Natural killer cell treated with Interleukin-12 subunit alpha and Interleukin-12 subunit beta and Interleukin-15 and Interleukin-18, amount 100 ng/mL, for 72 hours (primary cell): ENCODE measurements at regions not wholly inside any gene's neighbourhood (a gene's known extent, or its start where the extent isn't known, plus 50 kb on each side); places are given as distances from the start of the nearest gene placed in this dataset.

Experiments used
- ATAC-seq, 2 donors: fragments of 150-1000 bp; cut with Tn5 transposase in 1 of 2; sonication (Bioruptor Pico), chemical (Tn5 transposase) in 1 of 2; 2 replicates each; pipeline ENCODE4 v1.10.0; 2021
- DNase-seq: peaks from one replicate; pipeline ENCODE4 v3.0.0; 2022; ENCODE audit warnings: low spot score
- H3K27ac Mint-ChIP-seq, 2 donors: 1 replicate in 1 of 2; 2 replicates in 1 of 2; pipeline ENCODE4 v1.8.0; 2022; ENCODE audit warnings: mixed read lengths in 2 of 2, mild to moderate bottlenecking in 1 of 2, moderate library complexity in 1 of 2
- H3K27me3 Mint-ChIP-seq, 2 donors: 1 replicate in 1 of 2; 2 replicates in 1 of 2; pipeline ENCODE4 v1.8.0; 2022; ENCODE audit warnings: mixed read lengths in 2 of 2
- H3K36me3 Mint-ChIP-seq: one replicate; pipeline ENCODE4 v1.8.0; 2022; ENCODE audit warnings: mixed read lengths
- H3K4me1 Mint-ChIP-seq, 2 donors: 1 replicate in 1 of 2; 2 replicates in 1 of 2; pipeline ENCODE4 v1.8.0; 2022; ENCODE audit warnings: low read depth in 2 of 2, mixed read lengths in 2 of 2, mild to moderate bottlenecking in 1 of 2
- H3K4me3 Mint-ChIP-seq: one replicate; pipeline ENCODE4 v1.8.0; 2022; ENCODE audit warnings: mixed read lengths
- H3K9me3 Mint-ChIP-seq: 2 replicates; pipeline ENCODE4 v1.8.0; 2022; ENCODE audit warnings: mixed read lengths

GRCh38 chr1:221886311-221886710, 144.4 kb upstream of the DUSP10 start:
- Mint-ChIP-seq H3K36me3 (no peaks in the 10 kb centered on the region), H3K9me3 (no peaks in the 10 kb centered on the region), H3K4me1 (peaks cover 15 to 17% of the 10 kb centered on the region in 2 donors), H3K27ac (no peak overlapping the region), H3K27me3 (peaks cover 0 to 8% of the 10 kb centered on the region in 2 donors), H3K4me3 (no peak overlapping the region)
- DNase-seq (no peak), ATAC-seq (no peak)

GRCh38 chr1:221884821-221885220, 142.9 kb upstream of the DUSP10 start:
- Mint-ChIP-seq H3K4me3 (no peak overlapping the region), H3K36me3 (no peaks in the 10 kb centered on the region), H3K27ac (no peak overlapping the region), H3K4me1 (peaks cover 8% of the 10 kb centered on the region in 2 donors), H3K9me3 (no peaks in the 10 kb centered on the region), H3K27me3 (peaks cover 0 to 8% of the 10 kb centered on the region in 2 donors)
- no peak for ATAC-seq
- DNase-seq = no peak

DNA sequence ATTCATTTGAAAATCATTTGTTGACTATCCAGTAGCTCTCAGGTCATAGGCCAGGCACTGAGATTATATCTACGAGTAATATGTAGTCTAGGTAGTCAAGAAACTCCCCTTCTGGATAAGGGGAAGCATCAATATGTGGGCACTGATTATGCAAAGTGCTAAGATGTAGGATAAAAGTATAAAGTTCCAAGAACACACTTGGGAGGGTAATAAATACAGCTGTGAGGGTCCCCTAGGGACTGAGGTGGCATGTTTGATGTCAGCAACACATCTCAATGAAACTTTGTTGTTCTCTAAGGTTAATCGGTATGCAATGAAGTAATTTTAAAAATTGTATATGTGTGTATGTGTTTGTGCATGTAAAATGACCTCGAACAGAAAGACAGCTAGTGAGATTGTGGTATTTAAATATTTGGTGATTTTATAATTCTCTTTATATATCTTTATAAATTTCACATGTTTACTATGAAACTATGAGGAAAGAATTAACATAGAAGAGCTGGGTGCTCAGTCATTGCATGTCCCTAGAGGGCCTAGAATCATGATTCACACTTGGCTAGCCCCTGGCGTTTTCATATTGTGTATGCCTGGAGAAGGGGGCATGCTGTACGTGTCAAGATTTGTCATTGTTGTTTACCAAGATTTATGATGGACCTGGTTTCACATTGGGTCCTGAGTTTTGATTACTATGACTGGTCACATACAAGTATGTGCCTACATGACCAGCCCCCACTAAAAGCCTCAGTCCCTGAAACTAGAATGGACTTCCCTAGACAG, 140.1 kb upstream of the DUSP10 start:
- peaks cover 8 to 11% of the 10 kb centered on the region in 2 donors for H3K4me1 Mint-ChIP-seq
- ATAC-seq = no peak
- H3K27ac Mint-ChIP-seq = no peak overlapping the region
- DNase-seq = no peak
- H3K4me3 Mint-ChIP-seq = no peak overlapping the region
- peaks cover 0 to 2% of the 10 kb centered on the region in 2 donors for H3K27me3 Mint-ChIP-seq
- H3K9me3 Mint-ChIP-seq = no peaks in the 10 kb centered on the region
- H3K36me3 Mint-ChIP-seq = no peaks in the 10 kb centered on the region

DNA sequence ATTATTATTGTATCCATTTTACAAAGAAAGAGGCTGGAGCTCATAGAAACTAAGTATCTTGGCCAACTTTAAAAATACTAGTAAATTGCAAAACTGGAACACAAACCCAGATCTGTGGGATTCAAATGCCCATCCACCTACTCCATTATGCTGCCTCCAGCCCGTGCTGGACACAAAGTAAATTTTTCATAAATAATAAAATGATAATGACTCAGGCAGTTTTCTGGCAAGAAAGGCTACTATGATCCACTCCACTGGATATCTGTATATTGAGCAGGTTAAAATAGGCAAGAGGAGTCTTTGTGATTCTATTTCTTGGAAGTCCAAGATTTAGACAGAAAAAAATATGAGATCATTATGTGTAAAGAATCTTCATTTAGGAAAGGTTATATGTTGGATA, 138.3 kb upstream of the DUSP10 start:
- Mint-ChIP-seq H3K9me3 (no peaks in the 10 kb centered on the region), H3K4me3 (no peak overlapping the region), H3K27ac (no peak overlapping the region), H3K27me3 (peaks cover 0 to 4% of the 10 kb centered on the region in 2 donors), H3K36me3 (no peaks in the 10 kb centered on the region), H3K4me1 (peaks cover 0 to 8% of the 10 kb centered on the region in 2 donors)
- ATAC-seq = no peak
- DNase-seq = no peak

GRCh38 chr1:221878134-221878533, 136.2 kb upstream of the DUSP10 start:
- Mint-ChIP-seq H3K4me3 (no peak overlapping the region), H3K4me1 (peaks cover 0 to 19% of the 10 kb centered on the region in 2 donors), H3K27ac (no peak overlapping the region), H3K9me3 (peaks cover 4% of the 10 kb centered on the region), H3K36me3 (no peaks in the 10 kb centered on the region), H3K27me3 (peaks cover 0 to 4% of the 10 kb centered on the region in 2 donors)
- ATAC-seq (peak; percentile 57 to 66), DNase-seq (no peak)

DNA sequence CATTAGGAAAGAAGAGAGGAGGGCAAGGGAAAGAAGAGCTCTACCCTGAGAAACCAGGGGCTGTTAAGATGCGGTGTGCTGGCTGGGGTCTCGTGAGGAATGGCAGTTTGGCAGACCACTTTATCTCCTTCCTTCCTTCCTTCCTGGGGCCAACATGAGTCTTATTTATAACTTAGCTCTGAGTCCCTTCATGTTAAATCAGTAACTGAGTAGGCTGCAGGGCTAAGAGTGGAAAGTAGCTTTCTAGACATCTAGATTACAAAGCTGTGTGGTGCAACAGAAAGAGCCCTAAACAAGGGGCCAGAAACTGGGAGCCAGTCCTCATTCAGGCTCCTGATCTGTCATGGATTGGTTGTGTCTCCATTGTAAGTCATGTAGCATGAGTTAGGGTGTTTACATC, 135.4 kb upstream of the DUSP10 start:
- no peak overlapping the region for H3K27ac Mint-ChIP-seq
- peaks cover 4% of the 10 kb centered on the region for H3K9me3 Mint-ChIP-seq
- H3K27me3 Mint-ChIP-seq = peaks cover 0 to 4% of the 10 kb centered on the region in 2 donors
- peaks cover 0 to 19% of the 10 kb centered on the region in 2 donors for H3K4me1 Mint-ChIP-seq
- ATAC-seq = no peak
- H3K4me3 Mint-ChIP-seq = no peak overlapping the region
- DNase-seq = no peak
- no peaks in the 10 kb centered on the region for H3K36me3 Mint-ChIP-seq

- no peak overlapping the region for H3K27ac Mint-ChIP-seq
- peaks cover 0 to 4% of the 10 kb centered on the region in 2 donors for H3K27me3 Mint-ChIP-seq
- peaks cover 0 to 19% of the 10 kb centered on the region in 2 donors for H3K4me1 Mint-ChIP-seq
- H3K4me3 Mint-ChIP-seq = no peak overlapping the region
- DNase-seq = no peak
- no peaks in the 10 kb centered on the region for H3K36me3 Mint-ChIP-seq
- peaks cover 4% of the 10 kb centered on the region for H3K9me3 Mint-ChIP-seq
- no peak for ATAC-seq
Measured at GRCh38 chr1:221875004-221875330, 133.1 kb upstream of the DUSP10 start.

DNA sequence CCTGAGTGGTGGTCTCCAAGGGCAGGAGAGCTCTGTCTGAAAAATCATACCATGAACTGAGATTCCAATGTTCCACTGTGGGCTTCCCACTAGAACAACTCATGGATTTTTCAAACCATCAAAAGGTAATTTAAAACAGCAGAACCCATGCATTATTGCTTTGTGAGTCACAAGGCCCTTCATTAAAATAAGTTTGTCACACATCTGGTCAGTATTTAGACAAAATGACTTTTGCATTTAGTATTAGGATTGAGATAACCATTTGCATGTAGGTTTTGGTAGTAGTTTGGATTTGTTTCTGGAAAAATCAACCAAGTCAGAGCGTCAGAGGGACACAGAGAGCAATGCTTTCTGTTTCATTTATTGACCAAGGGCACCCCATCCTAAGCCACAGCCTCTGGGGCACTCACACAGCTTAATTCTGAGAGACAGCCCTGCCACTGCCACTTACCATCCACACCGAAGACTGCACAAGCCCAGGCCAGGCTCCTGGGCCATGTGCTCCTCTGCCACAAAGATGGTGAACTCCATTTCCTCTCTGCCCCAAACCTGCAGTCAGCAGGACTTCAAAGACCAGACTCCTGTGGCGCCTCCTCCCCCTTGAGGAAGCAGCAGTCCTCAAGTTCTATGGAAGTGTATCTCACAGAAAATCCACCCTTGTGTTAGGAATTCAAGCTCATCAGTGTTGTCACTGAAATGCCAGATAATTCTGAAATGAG, 132.6 kb upstream of the DUSP10 start:
- ATAC-seq (no peak), DNase-seq (no peak)
- Mint-ChIP-seq H3K9me3 (peaks cover 4% of the 10 kb centered on the region), H3K27me3 (peaks cover 0 to 4% of the 10 kb centered on the region in 2 donors), H3K27ac (no peak overlapping the region), H3K4me3 (no peak overlapping the region), H3K36me3 (no peaks in the 10 kb centered on the region), H3K4me1 (peaks cover 0 to 19% of the 10 kb centered on the region in 2 donors)

- no peak overlapping the region for H3K27ac Mint-ChIP-seq
- peaks cover 0 to 4% of the 10 kb centered on the region in 2 donors for H3K27me3 Mint-ChIP-seq
- H3K9me3 Mint-ChIP-seq = peaks cover 4% of the 10 kb centered on the region
- peaks cover 0 to 19% of the 10 kb centered on the region in 2 donors for H3K4me1 Mint-ChIP-seq
- no peak overlapping the region for H3K4me3 Mint-ChIP-seq
- no peaks in the 10 kb centered on the region for H3K36me3 Mint-ChIP-seq
- ATAC-seq = no peak
- DNase-seq = no peak
Measured at GRCh38 chr1:221873673-221874072, 131.8 kb upstream of the DUSP10 start.

GRCh38 chr1:221871056-221871455, 129.2 kb upstream of the DUSP10 start:
- peaks cover 0 to 2% of the 10 kb centered on the region in 2 donors for H3K27me3 Mint-ChIP-seq
- no peak overlapping the region for H3K4me3 Mint-ChIP-seq
- peaks cover 4% of the 10 kb centered on the region for H3K9me3 Mint-ChIP-seq
- DNase-seq (no peak), ATAC-seq (no peak)
- H3K36me3 Mint-ChIP-seq = peaks cover 4% of the 10 kb centered on the region
- no peak overlapping the region for H3K27ac Mint-ChIP-seq
- peaks cover 4 to 11% of the 10 kb centered on the region in 2 donors for H3K4me1 Mint-ChIP-seq

GRCh38 chr1:221869779-221870178, 127.9 kb upstream of the DUSP10 start:
- Mint-ChIP-seq H3K27me3 (peaks cover 0 to 2% of the 10 kb centered on the region in 2 donors), H3K9me3 (peaks cover 4% of the 10 kb centered on the region), H3K4me1 (peaks cover 4 to 11% of the 10 kb centered on the region in 2 donors), H3K4me3 (no peak overlapping the region), H3K36me3 (peaks cover 4% of the 10 kb centered on the region), H3K27ac (no peak overlapping the region)
- DNase-seq (no peak), ATAC-seq (no peak)

DNA sequence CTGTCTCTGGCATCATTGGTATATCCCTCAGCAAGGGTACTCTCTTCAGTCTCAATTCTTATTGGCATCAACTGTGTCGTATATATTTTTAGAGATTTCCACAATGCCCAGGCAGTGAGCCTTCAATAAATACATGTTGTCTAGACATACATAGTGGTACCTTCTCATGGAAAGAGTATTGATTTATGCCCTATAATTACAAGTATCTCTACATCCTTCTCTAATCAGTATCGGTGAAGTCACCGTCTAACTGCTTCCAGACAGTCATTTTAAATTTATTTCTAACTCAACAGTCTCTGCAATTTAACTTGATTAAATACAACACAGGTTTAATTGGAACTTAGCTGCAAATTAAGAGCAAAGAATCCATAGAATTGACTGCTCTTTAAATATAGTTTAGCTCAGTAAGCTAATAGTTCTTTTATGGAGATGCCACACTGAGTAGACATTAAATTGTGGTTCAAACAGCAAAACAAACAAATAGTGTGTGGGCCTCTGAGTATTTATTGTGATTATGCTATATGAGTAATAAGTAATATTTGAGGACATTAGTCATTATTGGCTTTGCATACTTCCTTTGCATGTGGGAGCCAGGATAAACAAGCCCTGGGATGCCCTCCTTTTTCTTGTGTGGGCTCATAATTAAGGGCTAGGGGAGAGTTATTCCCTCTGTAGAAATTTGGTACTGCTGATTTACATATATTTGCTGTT, 126.9 kb upstream of the DUSP10 start:
- Mint-ChIP-seq H3K27me3 (peaks cover 0 to 2% of the 10 kb centered on the region in 2 donors), H3K36me3 (peaks cover 4% of the 10 kb centered on the region), H3K4me1 (peaks cover 4% of the 10 kb centered on the region in 2 donors), H3K4me3 (no peak overlapping the region), H3K27ac (peak overlapping the region in 1 of 2 donors; percentile 10), H3K9me3 (peaks cover 2% of the 10 kb centered on the region)
- DNase-seq (no peak), ATAC-seq (no peak)

DNA sequence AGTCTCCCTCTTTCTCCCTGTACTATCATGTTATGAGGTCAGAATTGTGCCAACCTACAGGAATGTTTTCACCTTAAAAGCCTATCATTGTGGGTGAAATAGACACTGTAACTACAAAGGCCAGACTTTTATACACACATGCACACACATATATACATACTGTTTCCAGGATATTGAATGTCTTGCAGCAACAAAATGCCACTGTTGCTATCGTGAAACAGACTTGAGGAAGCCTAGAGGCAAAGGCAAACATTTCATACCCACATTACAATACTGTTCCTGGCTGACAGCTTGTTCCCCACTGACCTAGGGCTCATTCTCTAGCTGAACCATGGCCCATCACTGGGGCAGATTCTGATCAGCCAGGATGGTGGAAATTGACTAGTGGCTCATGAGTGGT, 125.1 kb upstream of the DUSP10 start:
- H3K4me3 Mint-ChIP-seq = no peak overlapping the region
- peaks cover 0 to 2% of the 10 kb centered on the region in 2 donors for H3K27me3 Mint-ChIP-seq
- DNase-seq (no peak), ATAC-seq (no peak)
- peaks cover 0 to 4% of the 10 kb centered on the region in 2 donors for H3K4me1 Mint-ChIP-seq
- H3K36me3 Mint-ChIP-seq = peaks cover 4% of the 10 kb centered on the region
- H3K9me3 Mint-ChIP-seq = no peaks in the 10 kb centered on the region
- H3K27ac Mint-ChIP-seq = no peak overlapping the region

GRCh38 chr1:221865808-221866207, 123.9 kb upstream of the DUSP10 start:
- H3K4me3 Mint-ChIP-seq = no peak overlapping the region
- no peaks in the 10 kb centered on the region for H3K9me3 Mint-ChIP-seq
- no peak overlapping the region for H3K27ac Mint-ChIP-seq
- H3K4me1 Mint-ChIP-seq = peaks cover 0 to 4% of the 10 kb centered on the region in 2 donors
- ATAC-seq (no peak), DNase-seq (no peak)
- H3K36me3 Mint-ChIP-seq = peaks cover 4% of the 10 kb centered on the region
- H3K27me3 Mint-ChIP-seq = peaks cover 0 to 2% of the 10 kb centered on the region in 2 donors
